ENCODE measurements at regions not wholly inside any gene's neighbourhood (a gene's known extent, or its start where the extent isn't known, plus 50 kb on each side); places are given as distances from the start of the nearest gene placed in this dataset.

DNA sequence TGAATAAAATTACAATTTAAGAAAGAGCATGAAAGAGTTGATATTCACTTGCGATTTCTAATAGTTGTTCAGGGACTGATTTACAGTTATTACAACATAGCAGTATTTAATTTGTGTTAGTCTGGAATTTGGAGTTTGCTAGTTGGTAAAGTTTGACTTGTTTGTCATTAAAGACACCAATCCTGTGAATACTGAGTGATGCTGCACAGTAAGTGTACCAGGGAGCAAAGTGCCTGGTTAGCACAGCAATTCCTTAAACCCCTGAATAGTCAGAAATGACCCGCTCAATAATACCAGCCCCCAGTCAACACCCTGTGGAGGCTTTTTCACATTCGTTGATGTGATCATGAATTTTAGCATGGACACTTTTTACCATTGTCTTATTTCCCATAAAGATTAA, 122.2 kb upstream of the GC start:
- Histone ChIP-seq H3K9me3 (ENCODE audit: severe bottlenecking) (no peaks in the 10 kb centered on the region), H3K4me1 (ENCODE audit: insufficient read depth, poor library complexity, severe bottlenecking) (no peaks in the 10 kb centered on the region), H3K36me3 (ENCODE audit: low read depth) (no peaks in the 10 kb centered on the region), H3K4me3 (ENCODE audit: severe bottlenecking) (no peak overlapping the region), H3K27me3 (ENCODE audit: insufficient read depth, poor library complexity, severe bottlenecking) (no peaks in the 10 kb centered on the region), H3K27ac (ENCODE audit: poor library complexity, severe bottlenecking) (no peak overlapping the region)
- no peak for ATAC-seq (ENCODE audit: low read depth)
- TF ChIP-seq CTCF (IDR thresholded peaks at IDR 0.05; ENCODE audit: poor library complexity, severe bottlenecking): no peak
- no peak for DNase-seq (ENCODE audit: low spot score)

GRCh38 chr4:71907071-71907470, 123.2 kb upstream of the GC start:
- Histone ChIP-seq H3K9me3 (ENCODE audit: severe bottlenecking) (no peaks in the 10 kb centered on the region), H3K36me3 (ENCODE audit: low read depth) (no peaks in the 10 kb centered on the region), H3K27me3 (ENCODE audit: insufficient read depth, poor library complexity, severe bottlenecking) (no peaks in the 10 kb centered on the region), H3K4me3 (ENCODE audit: severe bottlenecking) (no peak overlapping the region), H3K4me1 (ENCODE audit: insufficient read depth, poor library complexity, severe bottlenecking) (no peaks in the 10 kb centered on the region), H3K27ac (ENCODE audit: poor library complexity, severe bottlenecking) (no peak overlapping the region)
- no peak for TF ChIP-seq CTCF (IDR thresholded peaks at IDR 0.05; ENCODE audit: poor library complexity, severe bottlenecking)
- ATAC-seq (ENCODE audit: low read depth) (no peak), DNase-seq (ENCODE audit: low spot score) (no peak)

GRCh38 chr4:71907782-71908181, 123.9 kb upstream of the GC start:
- no peak for TF ChIP-seq CTCF (IDR thresholded peaks at IDR 0.05; ENCODE audit: poor library complexity, severe bottlenecking)
- no peaks in the 10 kb centered on the region for H3K27me3 ChIP-seq (ENCODE audit: insufficient read depth, poor library complexity, severe bottlenecking)
- no peaks in the 10 kb centered on the region for H3K36me3 ChIP-seq (ENCODE audit: low read depth)
- no peak overlapping the region for H3K4me3 ChIP-seq (ENCODE audit: severe bottlenecking)
- H3K27ac ChIP-seq (ENCODE audit: poor library complexity, severe bottlenecking): no peak overlapping the region
- DNase-seq (ENCODE audit: low spot score) (no peak), ATAC-seq (ENCODE audit: low read depth) (no peak)
- H3K4me1 ChIP-seq (ENCODE audit: insufficient read depth, poor library complexity, severe bottlenecking): no peaks in the 10 kb centered on the region
- no peaks in the 10 kb centered on the region for H3K9me3 ChIP-seq (ENCODE audit: severe bottlenecking)

GRCh38 chr4:71913275-71913674, 118.5 kb upstream of the NPFFR2 start:
- H3K27ac ChIP-seq (ENCODE audit: poor library complexity, severe bottlenecking): no peak overlapping the region
- no peak for TF ChIP-seq CTCF (IDR thresholded peaks at IDR 0.05; ENCODE audit: poor library complexity, severe bottlenecking)
- no peaks in the 10 kb centered on the region for H3K36me3 ChIP-seq (ENCODE audit: low read depth)
- ATAC-seq (ENCODE audit: low read depth) (no peak), DNase-seq (ENCODE audit: low spot score) (no peak)
- H3K9me3 ChIP-seq (ENCODE audit: severe bottlenecking): no peaks in the 10 kb centered on the region
- no peaks in the 10 kb centered on the region for H3K4me1 ChIP-seq (ENCODE audit: insufficient read depth, poor library complexity, severe bottlenecking)
- H3K27me3 ChIP-seq (ENCODE audit: insufficient read depth, poor library complexity, severe bottlenecking): no peaks in the 10 kb centered on the region
- H3K4me3 ChIP-seq (ENCODE audit: severe bottlenecking): no peak overlapping the region

DNA sequence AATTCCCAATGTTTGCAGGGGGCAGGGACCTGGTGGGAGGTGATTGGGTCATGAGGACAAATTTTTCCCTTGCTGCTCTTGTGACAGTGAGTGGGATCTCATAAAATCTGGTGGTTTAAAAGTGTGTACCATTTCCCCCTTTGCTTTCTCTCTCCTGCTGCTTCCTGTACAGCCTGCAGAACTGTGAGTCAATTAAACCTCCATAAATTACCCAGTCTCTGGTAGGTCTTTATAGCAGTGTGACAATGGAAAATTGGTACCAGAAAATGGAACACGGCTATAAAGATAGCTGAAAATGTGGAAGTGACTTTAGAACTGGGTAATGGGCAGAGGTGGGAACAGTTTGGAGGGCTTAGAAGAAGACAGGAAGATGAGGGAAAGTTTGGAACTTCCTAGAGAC, 108.7 kb upstream of the NPFFR2 start:
- H3K9me3 ChIP-seq (ENCODE audit: severe bottlenecking): no peaks in the 10 kb centered on the region
- H3K4me1 ChIP-seq (ENCODE audit: insufficient read depth, poor library complexity, severe bottlenecking): no peaks in the 10 kb centered on the region
- ATAC-seq (ENCODE audit: low read depth): no peak
- no peak for TF ChIP-seq CTCF (IDR thresholded peaks at IDR 0.05; ENCODE audit: poor library complexity, severe bottlenecking)
- H3K27me3 ChIP-seq (ENCODE audit: insufficient read depth, poor library complexity, severe bottlenecking): no peaks in the 10 kb centered on the region
- DNase-seq (ENCODE audit: low spot score): no peak
- no peak overlapping the region for H3K27ac ChIP-seq (ENCODE audit: poor library complexity, severe bottlenecking)
- H3K36me3 ChIP-seq (ENCODE audit: low read depth): no peaks in the 10 kb centered on the region
- H3K4me3 ChIP-seq (ENCODE audit: severe bottlenecking): no peak overlapping the region

Measured in RWPE2 (cell line).